ENCODE measurements at regions not wholly inside any gene's neighbourhood (a gene's known extent, or its start where the extent isn't known, plus 50 kb on each side); places are given as distances from the start of the nearest gene placed in this dataset.

DNA sequence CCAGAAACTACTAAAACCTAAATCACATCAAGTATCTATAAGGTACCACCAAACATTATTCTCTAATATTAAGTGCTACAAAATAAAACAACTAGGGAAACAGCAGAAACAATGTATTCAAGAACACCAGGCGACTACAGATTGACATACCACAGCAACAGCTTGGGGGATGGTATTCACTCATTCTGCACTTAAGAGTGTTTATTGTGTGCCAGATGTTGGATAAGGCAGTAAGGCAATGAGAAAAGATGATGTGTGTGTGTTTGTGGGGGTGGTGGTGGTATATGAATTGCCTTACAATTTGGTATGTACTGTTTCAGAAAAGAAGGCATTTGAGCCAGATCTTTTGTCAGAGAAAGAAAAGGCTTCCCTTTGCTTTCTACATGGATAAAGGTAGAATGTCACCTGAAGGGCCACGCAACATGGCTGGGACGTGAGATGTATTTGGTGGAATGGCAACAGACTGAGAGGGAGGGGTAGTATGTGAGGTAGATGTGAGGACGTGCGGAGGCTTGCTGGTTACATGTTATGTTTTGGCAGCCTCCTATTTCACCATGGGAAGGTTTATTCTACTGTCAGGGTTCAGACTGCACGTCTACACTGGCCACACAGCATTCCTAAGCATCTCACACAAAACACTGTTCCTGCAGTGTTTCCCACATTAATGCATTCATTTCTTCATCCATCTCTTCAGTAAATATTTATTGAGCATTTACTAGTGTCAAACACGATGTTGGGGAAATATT lies 300.7 kb downstream of the KLF12 start:
- Mint-ChIP-seq H3K27ac (peak overlapping the region in 2 of 3 experiments; percentile 14 to 93), H3K27me3 (ENCODE audit: low read depth) (no peaks in the 10 kb centered on the region), H3K4me1 (peaks cover 26% of the 10 kb centered on the region), H3K4me3 (no peak overlapping the region), H3K36me3 (ENCODE audit: low read depth) (no peaks in the 10 kb centered on the region), H3K9me3 (no peaks in the 10 kb centered on the region)
- TF ChIP-seq, protein P1, sequence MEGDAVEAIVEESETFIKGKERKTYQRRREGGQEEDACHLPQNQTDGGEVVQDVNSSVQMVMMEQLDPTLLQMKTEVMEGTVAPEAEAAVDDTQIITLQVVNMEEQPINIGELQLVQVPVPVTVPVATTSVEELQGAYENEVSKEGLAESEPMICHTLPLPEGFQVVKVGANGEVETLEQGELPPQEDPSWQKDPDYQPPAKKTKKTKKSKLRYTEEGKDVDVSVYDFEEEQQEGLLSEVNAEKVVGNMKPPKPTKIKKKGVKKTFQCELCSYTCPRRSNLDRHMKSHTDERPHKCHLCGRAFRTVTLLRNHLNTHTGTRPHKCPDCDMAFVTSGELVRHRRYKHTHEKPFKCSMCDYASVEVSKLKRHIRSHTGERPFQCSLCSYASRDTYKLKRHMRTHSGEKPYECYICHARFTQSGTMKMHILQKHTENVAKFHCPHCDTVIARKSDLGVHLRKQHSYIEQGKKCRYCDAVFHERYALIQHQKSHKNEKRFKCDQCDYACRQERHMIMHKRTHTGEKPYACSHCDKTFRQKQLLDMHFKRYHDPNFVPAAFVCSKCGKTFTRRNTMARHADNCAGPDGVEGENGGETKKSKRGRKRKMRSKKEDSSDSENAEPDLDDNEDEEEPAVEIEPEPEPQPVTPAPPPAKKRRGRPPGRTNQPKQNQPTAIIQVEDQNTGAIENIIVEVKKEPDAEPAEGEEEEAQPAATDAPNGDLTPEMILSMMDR (IDR thresholded peaks at IDR 0.05; ENCODE audit: unreplicated experiment in 3 of 3) = no peak

DNA sequence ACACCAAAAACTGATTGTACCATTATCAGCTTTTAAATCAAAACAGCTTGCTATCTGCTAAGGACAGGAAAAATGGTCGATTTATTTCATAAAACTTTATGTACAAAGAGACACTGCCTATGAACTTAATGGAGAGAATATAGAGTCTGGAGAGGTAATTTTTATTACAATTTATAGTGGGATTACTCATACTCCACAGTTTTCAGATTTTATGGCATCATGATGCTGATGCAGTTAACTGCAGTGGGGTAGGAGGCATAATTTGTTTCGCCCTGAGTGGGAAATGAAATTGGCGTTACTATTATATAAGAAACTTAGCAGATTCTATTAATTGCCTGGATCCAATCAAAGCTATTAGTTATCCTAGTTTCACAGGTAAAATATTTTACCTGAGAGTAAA lies 301.4 kb downstream of the KLF12 start:
- Mint-ChIP-seq H3K27me3 (ENCODE audit: low read depth) (no peaks in the 10 kb centered on the region), H3K4me1 (peaks cover 26% of the 10 kb centered on the region), H3K27ac (peak overlapping the region; percentile 76 to 93 (median 87)), H3K9me3 (no peaks in the 10 kb centered on the region), H3K36me3 (ENCODE audit: low read depth) (no peaks in the 10 kb centered on the region), H3K4me3 (no peak overlapping the region)
- TF ChIP-seq, protein P1 (IDR thresholded peaks at IDR 0.05; ENCODE audit: unreplicated experiment in 3 of 3) = no peak

DNA sequence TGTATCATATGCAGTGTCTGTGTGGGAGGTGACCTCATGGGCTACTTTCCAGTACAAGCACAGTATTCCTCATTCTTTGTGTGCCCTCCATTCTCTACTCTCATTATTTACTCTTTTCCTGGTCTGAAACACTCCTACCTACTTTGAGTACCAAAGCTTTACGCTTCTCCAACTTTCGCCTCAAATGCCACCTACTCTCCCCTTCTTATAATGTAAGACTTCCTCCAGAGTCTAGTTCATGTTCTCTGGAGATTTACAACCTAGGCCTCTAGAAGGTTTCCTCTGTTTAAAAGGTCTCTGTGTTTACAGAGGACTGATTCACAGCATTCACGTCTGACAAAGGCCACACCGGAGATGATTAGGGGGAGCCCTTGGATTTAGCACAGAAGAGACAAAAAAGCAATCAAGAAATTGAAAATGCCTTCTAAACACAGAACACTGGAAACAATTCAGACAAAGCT lies 302.0 kb downstream of the KLF12 start:
- H3K4me3 Mint-ChIP-seq = peak overlapping the region in 1 of 3 experiments; percentile 2
- H3K4me1 Mint-ChIP-seq = peaks cover 26% of the 10 kb centered on the region
- no peaks in the 10 kb centered on the region for H3K27me3 Mint-ChIP-seq (ENCODE audit: low read depth)
- H3K36me3 Mint-ChIP-seq (ENCODE audit: low read depth) = no peaks in the 10 kb centered on the region
- TF ChIP-seq, protein P1 (IDR thresholded peaks at IDR 0.05; ENCODE audit: unreplicated experiment in 3 of 3) = no peak
- no peaks in the 10 kb centered on the region for H3K9me3 Mint-ChIP-seq
- peak overlapping the region; percentile 76 to 93 (median 87) for H3K27ac Mint-ChIP-seq

DNA sequence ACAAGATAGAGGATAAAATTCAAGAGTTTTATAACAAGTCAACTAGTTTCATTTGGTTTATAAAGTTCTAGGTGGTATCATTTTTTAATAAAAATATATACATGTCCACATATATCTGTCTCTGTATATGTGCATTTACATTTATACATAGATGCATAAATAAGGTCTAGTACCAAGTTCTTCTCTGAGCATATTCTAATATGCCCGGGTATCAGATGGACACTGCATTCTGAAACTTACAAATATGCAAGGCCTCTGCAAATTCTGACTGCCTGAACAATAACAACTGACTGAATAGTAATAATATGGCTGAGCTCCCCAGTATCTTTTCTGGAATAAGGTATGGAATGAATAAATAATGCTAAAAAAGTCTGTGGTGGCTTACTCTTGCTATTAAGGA lies 304.8 kb downstream of the KLF12 start:
- no peaks in the 10 kb centered on the region for H3K9me3 Mint-ChIP-seq
- H3K4me3 Mint-ChIP-seq = no peak overlapping the region
- peaks cover 8% of the 10 kb centered on the region for H3K36me3 Mint-ChIP-seq (ENCODE audit: low read depth)
- H3K27ac Mint-ChIP-seq = no peak overlapping the region
- no peaks in the 10 kb centered on the region for H3K27me3 Mint-ChIP-seq (ENCODE audit: low read depth)
- H3K4me1 Mint-ChIP-seq = peaks cover 21% of the 10 kb centered on the region
- TF ChIP-seq, protein P1 (IDR thresholded peaks at IDR 0.05; ENCODE audit: unreplicated experiment in 3 of 3) = no peak

DNA sequence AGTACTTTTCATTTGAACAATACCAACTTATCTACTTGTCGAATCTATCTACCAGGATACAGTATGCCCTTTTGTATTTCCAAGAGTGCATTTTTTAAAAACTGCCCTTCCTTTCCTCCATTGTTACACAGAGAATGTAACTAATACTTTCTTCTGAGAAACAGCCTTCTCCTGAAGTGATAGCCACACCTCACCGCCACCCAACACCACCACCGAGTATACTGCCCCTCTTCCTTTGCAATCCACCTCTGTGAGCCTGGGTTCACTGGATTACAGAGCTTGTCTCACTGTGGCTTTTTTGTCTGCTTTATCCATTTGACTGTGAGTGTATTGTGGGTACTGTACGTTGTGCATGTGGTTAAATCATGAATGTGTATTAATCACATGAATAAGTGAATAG lies 305.4 kb downstream of the KLF12 start:
- TF ChIP-seq, protein P1 (IDR thresholded peaks at IDR 0.05; ENCODE audit: unreplicated experiment in 3 of 3) = no peak
- no peaks in the 10 kb centered on the region for H3K9me3 Mint-ChIP-seq
- H3K27me3 Mint-ChIP-seq (ENCODE audit: low read depth) = no peaks in the 10 kb centered on the region
- H3K27ac Mint-ChIP-seq = no peak overlapping the region
- H3K36me3 Mint-ChIP-seq (ENCODE audit: low read depth) = peaks cover 11% of the 10 kb centered on the region
- no peak overlapping the region for H3K4me3 Mint-ChIP-seq
- peaks cover 21% of the 10 kb centered on the region for H3K4me1 Mint-ChIP-seq

DNA sequence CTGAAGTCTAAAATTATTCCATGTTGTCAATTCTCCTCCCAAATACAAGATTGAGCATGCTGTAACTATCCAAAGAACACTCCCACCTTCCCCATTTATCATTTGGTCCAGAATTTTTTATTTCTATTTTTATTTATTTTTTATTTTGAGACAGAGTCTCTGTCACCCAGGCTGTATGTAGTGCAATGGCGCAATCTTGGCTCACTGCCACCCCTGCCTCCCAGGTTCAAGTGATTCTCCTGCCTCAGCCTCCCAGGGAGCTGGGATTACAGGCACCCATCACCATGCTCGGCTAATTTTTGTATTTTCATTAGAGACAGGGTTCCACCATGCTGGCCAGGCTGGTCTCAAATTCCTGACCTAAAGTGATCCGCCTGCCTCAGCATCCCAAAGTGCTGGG lies 306.8 kb downstream of the KLF12 start:
- Mint-ChIP-seq H3K27ac (no peak overlapping the region), H3K27me3 (ENCODE audit: low read depth) (no peaks in the 10 kb centered on the region), H3K9me3 (no peaks in the 10 kb centered on the region), H3K36me3 (ENCODE audit: low read depth) (peaks cover 11% of the 10 kb centered on the region), H3K4me1 (peaks cover 11% of the 10 kb centered on the region), H3K4me3 (no peak overlapping the region)
- TF ChIP-seq, protein P1 (IDR thresholded peaks at IDR 0.05; ENCODE audit: unreplicated experiment in 3 of 3) = no peak

All from nephron (organoid).